HG03460 (cell line): ENCODE measurements at regions not wholly inside any gene's neighbourhood (a gene's known extent, or its start where the extent isn't known, plus 50 kb on each side); places are given as distances from the start of the nearest gene placed in this dataset.
A peak's percentile ranks its signal among the peaks of the same experiment; 100 is the strongest.
"Not testable (repeated sequence)": the region's sequence is repeated elsewhere in the genome, so short reads cannot be mapped to it uniquely, and the experiment has no call there.

ENCODE experiments used
- ATAC-seq: cut with Tn5 transposase; IDR thresholded peaks from one replicate; pipeline ENCODE4 v1.9.1; 2021; ENCODE audit not compliant: unreplicated experiment

GRCh38 chr12:89073027-89073398, 279.3 kb downstream of the DUSP6 start:
- no peak for ATAC-seq

GRCh38 chr12:89072294-89073026, 279.8 kb downstream of the DUSP6 start:
- no peak for ATAC-seq

- ATAC-seq, result no peak
Observed at GRCh38 chr12:89070603-89071002, 281.7 kb downstream of the DUSP6 start.

GRCh38 chr12:89069431-89069830, 282.9 kb downstream of the DUSP6 start:
- no peak for ATAC-seq

GRCh38 chr12:89067421-89068187, 284.7 kb downstream of the DUSP6 start:
- no peak for ATAC-seq

- ATAC-seq, result no peak
Observed at GRCh38 chr12:89064780-89065179, 287.5 kb downstream of the DUSP6 start.

- no peak for ATAC-seq
Observed at GRCh38 chr12:89064151-89064550, 288.1 kb downstream of the DUSP6 start.

- ATAC-seq, result peak; percentile 70
Observed at GRCh38 chr12:89062996-89063395, 289.3 kb downstream of the DUSP6 start.

GRCh38 chr12:89059721-89060541, 292.4 kb downstream of the DUSP6 start:
- no peak for ATAC-seq

- ATAC-seq, result no peak
Observed at GRCh38 chr12:89059056-89059455, 293.2 kb downstream of the DUSP6 start.

GRCh38 chr12:89058402-89058801, 293.9 kb downstream of the DUSP6 start:
- ATAC-seq, result no peak

- not testable (repeated sequence) for ATAC-seq
Observed at GRCh38 chr12:89053817-89054216, 298.5 kb downstream of the DUSP6 start.

- ATAC-seq, result peak; percentile 87
Observed at GRCh38 chr12:89051065-89051677, 301.1 kb downstream of the DUSP6 start.

GRCh38 chr12:89047856-89048418, 304.4 kb downstream of the DUSP6 start:
- no peak for ATAC-seq

- ATAC-seq, result no peak
Observed at GRCh38 chr12:89041078-89041477, 311.2 kb downstream of the DUSP6 start.

GRCh38 chr12:89040146-89040964, 311.9 kb downstream of the DUSP6 start:
- peak; percentile 99 for ATAC-seq

GRCh38 chr12:89038831-89039512, 313.3 kb downstream of the DUSP6 start:
- no peak for ATAC-seq

GRCh38 chr12:89033062-89033461, 319.2 kb downstream of the DUSP6 start:
- no peak for ATAC-seq

GRCh38 chr12:89029961-89030360, 322.3 kb downstream of the DUSP6 start:
- no peak for ATAC-seq
